ENCODE measurements at regions not wholly inside any gene's neighbourhood (a gene's known extent, or its start where the extent isn't known, plus 50 kb on each side); places are given as distances from the start of the nearest gene placed in this dataset.

- TF ChIP-seq FOXK2 (IDR thresholded peaks at IDR 0.05) (no peak), BHLHE40 (IDR thresholded peaks at IDR 0.05; ENCODE audit: borderline replicate concordance) (no peak), SUZ12 (IDR thresholded peaks at IDR 0.05) (no peak), LEF1 (IDR thresholded peaks at IDR 0.05; ENCODE audit: borderline replicate concordance) (no peak), FOXA1 (IDR thresholded peaks at IDR 0.05) (no peak), NFRKB (IDR thresholded peaks at IDR 0.05) (no peak)
Measured at GRCh38 chr6:168862346-168862980, 391.2 kb downstream of the THBS2 start.
